HCT116 (cell line): ENCODE measurements at regions not wholly inside any gene's neighbourhood (a gene's known extent, or its start where the extent isn't known, plus 50 kb on each side); places are given as distances from the start of the nearest gene placed in this dataset.

ENCODE experiments used
- ATAC-seq: fragments of 200-7000 bp; cut with Tn5 transposase; 2 replicates; pipeline ENCODE4 v1.9.1; 2020; ENCODE audit warnings: mild to moderate bottlenecking, moderate library complexity
- BruUV-seq: library from RNA; stranded (reverse); fragments of 400-500 nt; replicated peaks from 2 replicates; lab custom pipeline; 2021; lab: Mats Ljungman, UMichigan
- CTCF ChIA-PET: fragments of 300-600 bp; sonication (Branson Sonifier 250); formaldehyde crosslinking; loops from one replicate; lab custom pipeline; 2021; ENCODE audit warnings: antibody characterized with exemption; lab: Charles Lee
- POLR2A ChIA-PET: fragments of 300-600, 350-600 bp; sonication (Branson Sonifier 250); formaldehyde crosslinking; loops from one replicate; lab custom pipeline; 2021; ENCODE audit warnings: antibody characterized with exemption; lab: Charles Lee
- RAD21 ChIA-PET, 2 experiments: fragments of 300-600 bp; sonication (Branson Sonifier 250); formaldehyde crosslinking; loops; one replicate each; lab custom pipeline; 2023; ENCODE audit warnings: low total read pairs in 2 of 2; ENCODE audit not compliant: uncharacterized antibody in 2 of 2, unreplicated experiment in 2 of 2, low non-redundant PET in 1 of 2; lab: Charles Lee
- DNase-seq: peaks from one replicate; pipeline ENCODE4 v3.0.0-alpha.2; 2010; ENCODE audit warnings: low read depth, low spot score
- H2AFZ ChIP-seq: fragments of 200-600 bp; shearing (Covaris generic), sonication (generic); 2 replicates; pipeline ENCODE4 v1.6.1; 2017; ENCODE audit warnings: low read depth, mixed run types, mixed read lengths, antibody characterized with exemption, low read length; ENCODE audit not compliant: poor library complexity, severe bottlenecking
- H3K27ac ChIP-seq: 2 replicates; pipeline ENCODE4 v1.5.1; 2012; ENCODE audit warnings: low read depth, low read length
- H3K27me3 ChIP-seq: fragments of 200-600 bp; sonication (generic); 2 replicates; pipeline ENCODE4 v1.6.1; 2016; ENCODE audit warnings: mixed run types, low read length, mixed read lengths; ENCODE audit not compliant: insufficient read depth
- H3K36me3 ChIP-seq, 2 experiments: fragments of 200-500 bp in 1 of 2; fragments of 200-600 bp in 1 of 2; sonication (Bioruptor generic) in 1 of 2; sonication (generic) in 1 of 2; 2 replicates each; pipeline versions ENCODE4 v1.5.1 to v1.6.1; 2014 to 2016; ENCODE audit warnings: low read length in 2 of 2, inconsistent platforms in 1 of 2, mixed read lengths in 1 of 2, mixed run types in 1 of 2; ENCODE audit not compliant: insufficient read depth in 2 of 2, control insufficient read depth in 1 of 2
- H3K4me1 ChIP-seq, 2 experiments: fragments of 200-600 bp in 1 of 2; sonication (generic) in 1 of 2; 2 replicates each; pipeline versions ENCODE4 v1.5.1 to v1.6.1; 2012 to 2017; ENCODE audit warnings: low read length in 2 of 2, inconsistent platforms in 1 of 2, mild to moderate bottlenecking in 1 of 2, mixed read lengths in 1 of 2, mixed run types in 1 of 2, moderate library complexity in 1 of 2; ENCODE audit not compliant: insufficient read depth in 2 of 2, control insufficient read depth in 1 of 2
- H3K4me2 ChIP-seq: fragments of 200-600 bp; sonication (generic); 2 replicates; pipeline ENCODE4 v1.6.1; 2017; ENCODE audit warnings: mixed run types, low read length, mixed read lengths
- H3K4me3 ChIP-seq, 2 experiments: fragments of 200-600 bp in 1 of 2; sonication (generic) in 1 of 2; replicated peaks in 1 of 2; 2 replicates each; pipeline ENCODE4 v1.5.1; 2011 to 2016; ENCODE audit warnings: low read length in 2 of 2, control low read depth in 1 of 2, low read depth in 1 of 2, mild to moderate bottlenecking in 1 of 2, mixed read lengths in 1 of 2, mixed run types in 1 of 2
- H3K79me2 ChIP-seq: fragments of 200-600 bp; sonication (generic); 2 replicates; pipeline ENCODE4 v1.6.1; 2017; ENCODE audit warnings: mild to moderate bottlenecking, mixed run types, low read length, moderate library complexity, mixed read lengths; ENCODE audit not compliant: insufficient read depth
- H3K9ac ChIP-seq: fragments of 200-600 bp; sonication (generic); 2 replicates; pipeline ENCODE4 v1.6.1; 2016; ENCODE audit warnings: low read length, mixed read lengths
- H3K9me2 ChIP-seq: fragments of 200-600 bp; sonication (generic), shearing (Covaris generic); 2 replicates; pipeline ENCODE4 v1.6.1; 2017; ENCODE audit warnings: mixed run types, mild to moderate bottlenecking, moderate library complexity; ENCODE audit not compliant: insufficient read depth
- H3K9me3 ChIP-seq, 2 experiments: fragments of 200-500 bp in 1 of 2; fragments of 200-600 bp in 1 of 2; sonication (Bioruptor generic) in 1 of 2; sonication (generic) in 1 of 2; 2 replicates each; pipeline ENCODE4 v1.6.1; 2014 to 2017; ENCODE audit warnings: low read length in 2 of 2, mixed read lengths in 2 of 2, inconsistent platforms in 1 of 2, low read depth in 1 of 2, mild to moderate bottlenecking in 1 of 2, mixed run types in 1 of 2, moderate library complexity in 1 of 2; ENCODE audit not compliant: control insufficient read depth in 1 of 2, insufficient read depth in 1 of 2
- H4K20me1 ChIP-seq: fragments of 200-600 bp; sonication (generic), shearing (Covaris generic); 2 replicates; pipeline ENCODE4 v1.6.1; 2017; ENCODE audit warnings: mixed run types, mild to moderate bottlenecking, moderate library complexity; ENCODE audit not compliant: insufficient read depth
- CBX3 ChIP-seq: IDR thresholded peaks from 2 replicates; pipeline ENCODE4 v1.6.1; 2012; ENCODE audit warnings: low read depth
- CEBPB ChIP-seq: IDR thresholded peaks from 2 replicates; pipeline ENCODE4 v1.6.1; 2012; ENCODE audit warnings: low read depth
- EGR1 ChIP-seq: IDR thresholded peaks from 2 replicates; pipeline ENCODE4 v1.6.1; 2012; ENCODE audit warnings: low read depth
- ELF1 ChIP-seq: IDR thresholded peaks from 2 replicates; pipeline ENCODE4 v1.6.1; 2012; ENCODE audit warnings: low read depth, borderline replicate concordance
- EZH2 ChIP-seq: fragments of 200-600 bp; sonication (generic); IDR thresholded peaks from 2 replicates; pipeline ENCODE4 v1.6.1; 2017; ENCODE audit warnings: antibody characterized with exemption, mixed run types
- EZH2phosphoT487 ChIP-seq: fragments of 200-600 bp; IDR thresholded peaks from 2 replicates; pipeline ENCODE4 v1.6.1; 2018; ENCODE audit warnings: antibody characterized with exemption, borderline replicate concordance
- FOSL1 ChIP-seq: IDR thresholded peaks from 2 replicates; pipeline ENCODE4 v1.6.1; 2012; ENCODE audit warnings: low read depth
- POLR2A ChIP-seq: IDR thresholded peaks from 2 replicates; pipeline ENCODE4 v1.7.0; 2011; ENCODE audit warnings: borderline replicate concordance; ENCODE audit not compliant: insufficient read depth, insufficient read length; ENCODE audit errors: extremely low read depth
- POLR2AphosphoS5 ChIP-seq: IDR thresholded peaks from 2 replicates; pipeline ENCODE4 v1.6.1; 2011; ENCODE audit warnings: mild to moderate bottlenecking, low read depth, low read length, moderate library complexity
- REST ChIP-seq: IDR thresholded peaks from 2 replicates; pipeline ENCODE4 v1.6.1; 2012; ENCODE audit warnings: low read depth
- SIN3A ChIP-seq: IDR thresholded peaks from 2 replicates; pipeline ENCODE4 v1.6.1; 2012; ENCODE audit warnings: low read depth
- SRF ChIP-seq: IDR thresholded peaks from 2 replicates; pipeline ENCODE4 v1.6.1; 2012; ENCODE audit warnings: low read depth
- TCF7L2 ChIP-seq: IDR thresholded peaks from 2 replicates; pipeline ENCODE4 v1.7.0; 2011; ENCODE audit warnings: borderline replicate concordance, inconsistent platforms; ENCODE audit not compliant: insufficient read depth, insufficient read length; ENCODE audit errors: extremely low read depth
- YY1 ChIP-seq: IDR thresholded peaks from 2 replicates; pipeline ENCODE4 v1.6.1; 2011; ENCODE audit warnings: low read length, low read depth, moderate library complexity, mild to moderate bottlenecking; ENCODE audit not compliant: insufficient replicate concordance; ENCODE audit errors: extremely low read depth
- ZFX ChIP-seq: fragments of 450-650 bp; IDR thresholded peaks from 2 replicates; pipeline ENCODE4 v1.6.1; 2017
- ZNF274 ChIP-seq: fragments of 200-500 bp; sonication (Bioruptor generic); IDR thresholded peaks from 2 replicates; pipeline ENCODE4 v1.6.1; 2014; ENCODE audit warnings: mild to moderate bottlenecking, low read depth, low read length, inconsistent platforms
- intact Hi-C: fragments of 100-400 bp; cut with micrococcal nuclease; formaldehyde crosslinking; loops from 2 replicates; pipeline ENCODE4 v1.10.0; 2022
- TF ChIP-seq, protein P1 (sequence below): IDR thresholded peaks from 2 replicates; pipeline ENCODE4 v1.6.1; 2012
- TF ChIP-seq, protein P2 (sequence below): IDR thresholded peaks from 2 replicates; pipeline ENCODE4 v1.6.1; 2011; ENCODE audit warnings: mild to moderate bottlenecking, low read length, moderate library complexity; ENCODE audit not compliant: insufficient replicate concordance; ENCODE audit errors: extremely low read depth
- TF ChIP-seq, protein P3 (sequence below), 3 experiments: fragments of 200-600 bp in 1 of 3; sonication (generic) in 1 of 3; IDR thresholded peaks in 2 of 3; conservative IDR thresholded peaks in 1 of 3; 2 replicates each; pipeline ENCODE4 v1.5.1; 2012 to 2017; ENCODE audit warnings: low read depth in 2 of 3, low read length in 2 of 3, antibody characterized with exemption in 1 of 3, borderline replicate concordance in 1 of 3, control low read depth in 1 of 3, mild to moderate bottlenecking in 1 of 3, mixed read lengths in 1 of 3, mixed run types in 1 of 3, moderate library complexity in 1 of 3; ENCODE audit not compliant: insufficient read depth in 1 of 3

- no TSS peak for BruUV-seq
- ATAC-seq: no peak
- POLR2A ChIA-PET: no interaction called here
Observed at GRCh38 chr6:73943411-73943810, 247.4 kb downstream of the CD109 start.

More at GRCh38 chr6:73943411-73943810, 247.4 kb downstream of the CD109 start:
- DNase-seq: no peak
- CTCF ChIA-PET: interaction anchor here (1.6 kb wide), 1 partner anchor 29 kb away, joined by 3 read pairs; no protein-coding TSS in a partner anchor
- Histone ChIP-seq H3K27me3 (no peaks in the 10 kb centered on the region), H3K9me2 (no peaks in the 10 kb centered on the region), H3K9me3 (no peaks in the 10 kb centered on the region), H3K79me2 (no peaks in the 10 kb centered on the region), H3K4me1 (peaks cover 0 to 8% of the 10 kb centered on the region in 2 experiments; a peak in 1 of 4 replicates), H3K4me2 (no peak overlapping the region), H2AFZ (no peak overlapping the region), H3K36me3 (no peaks in the 10 kb centered on the region), H3K4me3 (no peak overlapping the region), H3K9ac (no peak overlapping the region), H4K20me1 (no peaks in the 10 kb centered on the region), H3K27ac (no peak overlapping the region)
- RAD21 ChIA-PET: no interaction called here
- TF ChIP-seq POLR2A (no peak), FOSL1 (no peak), ELF1 (no peak), SIN3A (no peak), YY1 (no peak), EZH2phosphoT487 (no peak), SRF (no peak), TCF7L2 (no peak), POLR2AphosphoS5 (no peak), REST (no peak), EGR1 (no peak), ZNF274 (no peak), CBX3 (no peak), EZH2 (no peak), CEBPB (no peak), ZFX (no peak)
- TF ChIP-seq, protein P1, sequence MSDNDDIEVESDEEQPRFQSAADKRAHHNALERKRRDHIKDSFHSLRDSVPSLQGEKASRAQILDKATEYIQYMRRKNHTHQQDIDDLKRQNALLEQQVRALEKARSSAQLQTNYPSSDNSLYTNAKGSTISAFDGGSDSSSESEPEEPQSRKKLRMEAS: no peak
- TF ChIP-seq, protein P2, sequence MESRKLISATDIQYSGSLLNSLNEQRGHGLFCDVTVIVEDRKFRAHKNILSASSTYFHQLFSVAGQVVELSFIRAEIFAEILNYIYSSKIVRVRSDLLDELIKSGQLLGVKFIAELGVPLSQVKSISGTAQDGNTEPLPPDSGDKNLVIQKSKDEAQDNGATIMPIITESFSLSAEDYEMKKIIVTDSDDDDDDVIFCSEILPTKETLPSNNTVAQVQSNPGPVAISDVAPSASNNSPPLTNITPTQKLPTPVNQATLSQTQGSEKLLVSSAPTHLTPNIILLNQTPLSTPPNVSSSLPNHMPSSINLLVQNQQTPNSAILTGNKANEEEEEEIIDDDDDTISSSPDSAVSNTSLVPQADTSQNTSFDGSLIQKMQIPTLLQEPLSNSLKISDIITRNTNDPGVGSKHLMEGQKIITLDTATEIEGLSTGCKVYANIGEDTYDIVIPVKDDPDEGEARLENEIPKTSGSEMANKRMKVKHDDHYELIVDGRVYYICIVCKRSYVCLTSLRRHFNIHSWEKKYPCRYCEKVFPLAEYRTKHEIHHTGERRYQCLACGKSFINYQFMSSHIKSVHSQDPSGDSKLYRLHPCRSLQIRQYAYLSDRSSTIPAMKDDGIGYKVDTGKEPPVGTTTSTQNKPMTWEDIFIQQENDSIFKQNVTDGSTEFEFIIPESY: no peak
- TF ChIP-seq, protein P3, sequence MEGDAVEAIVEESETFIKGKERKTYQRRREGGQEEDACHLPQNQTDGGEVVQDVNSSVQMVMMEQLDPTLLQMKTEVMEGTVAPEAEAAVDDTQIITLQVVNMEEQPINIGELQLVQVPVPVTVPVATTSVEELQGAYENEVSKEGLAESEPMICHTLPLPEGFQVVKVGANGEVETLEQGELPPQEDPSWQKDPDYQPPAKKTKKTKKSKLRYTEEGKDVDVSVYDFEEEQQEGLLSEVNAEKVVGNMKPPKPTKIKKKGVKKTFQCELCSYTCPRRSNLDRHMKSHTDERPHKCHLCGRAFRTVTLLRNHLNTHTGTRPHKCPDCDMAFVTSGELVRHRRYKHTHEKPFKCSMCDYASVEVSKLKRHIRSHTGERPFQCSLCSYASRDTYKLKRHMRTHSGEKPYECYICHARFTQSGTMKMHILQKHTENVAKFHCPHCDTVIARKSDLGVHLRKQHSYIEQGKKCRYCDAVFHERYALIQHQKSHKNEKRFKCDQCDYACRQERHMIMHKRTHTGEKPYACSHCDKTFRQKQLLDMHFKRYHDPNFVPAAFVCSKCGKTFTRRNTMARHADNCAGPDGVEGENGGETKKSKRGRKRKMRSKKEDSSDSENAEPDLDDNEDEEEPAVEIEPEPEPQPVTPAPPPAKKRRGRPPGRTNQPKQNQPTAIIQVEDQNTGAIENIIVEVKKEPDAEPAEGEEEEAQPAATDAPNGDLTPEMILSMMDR (IDR thresholded peaks at IDR 0.05 in 2 of 3, conservative IDR thresholded peaks at IDR 0.05 in 1 of 3; ENCODE audit: borderline replicate concordance in 1 of 3, insufficient read depth in 1 of 3, low read depth in 2 of 3, low read length in 2 of 3): no peak
- intact Hi-C loops: loop anchor here (10.0 kb wide), 1 partner anchor 199 kb away; no protein-coding TSS in a partner anchor
